ENCODE measurements at regions not wholly inside any gene's neighbourhood (a gene's known extent, or its start where the extent isn't known, plus 50 kb on each side); places are given as distances from the start of the nearest gene placed in this dataset.
"Not testable (repeated sequence)": the region's sequence is repeated elsewhere in the genome, so short reads cannot be mapped to it uniquely, and the experiment has no call there.

- not testable (repeated sequence) for H3K36me3 ChIP-seq (replicated peaks; ENCODE audit: insufficient read depth, low read length); H3K4me2 ChIP-seq (ENCODE audit: low read depth, low read length); H4K20me1 ChIP-seq (ENCODE audit: insufficient read depth, low read length); H3K9me3 ChIP-seq (replicated peaks; ENCODE audit: insufficient read depth, low read length); H3K9me2 ChIP-seq (replicated peaks; ENCODE audit: insufficient read depth, low read length); H2AFZ ChIP-seq (ENCODE audit: low read length); DNase-seq; H3K9ac ChIP-seq (ENCODE audit: low read length); H3K27me3 ChIP-seq (replicated peaks; ENCODE audit: insufficient read depth, low read length); H3K27ac ChIP-seq (ENCODE audit: low read length); H3F3A ChIP-seq (ENCODE audit: insufficient read depth, low read length); H3K4me1 ChIP-seq (ENCODE audit: low read length); H3K79me2 ChIP-seq (ENCODE audit: low read length); H3K4me3 ChIP-seq (ENCODE audit: low read length)
These were observed 116.1 kb downstream of the NPIPA7 start for GRCh38 chr16:16494998-16495397.

- H3F3A ChIP-seq (ENCODE audit: insufficient read depth, low read length); H3K9me2 ChIP-seq (replicated peaks; ENCODE audit: insufficient read depth, low read length); H3K4me1 ChIP-seq (ENCODE audit: low read length); H3K27me3 ChIP-seq (replicated peaks; ENCODE audit: insufficient read depth, low read length); H4K20me1 ChIP-seq (ENCODE audit: insufficient read depth, low read length); H2AFZ ChIP-seq (ENCODE audit: low read length); H3K4me3 ChIP-seq (ENCODE audit: low read length); DNase-seq; H3K79me2 ChIP-seq (ENCODE audit: low read length); H3K27ac ChIP-seq (ENCODE audit: low read length); H3K9me3 ChIP-seq (replicated peaks; ENCODE audit: insufficient read depth, low read length); H3K36me3 ChIP-seq (replicated peaks; ENCODE audit: insufficient read depth, low read length); H3K9ac ChIP-seq (ENCODE audit: low read length); H3K4me2 ChIP-seq (ENCODE audit: low read depth, low read length): not testable (repeated sequence)
These were observed 120.9 kb downstream of the NPIPA7 start for GRCh38 chr16:16499875-16500274.

- not testable (repeated sequence) for H3K79me2 ChIP-seq (ENCODE audit: low read length); H3K36me3 ChIP-seq (replicated peaks; ENCODE audit: insufficient read depth, low read length); H2AFZ ChIP-seq (ENCODE audit: low read length); H3K27ac ChIP-seq (ENCODE audit: low read length); H3K9ac ChIP-seq (ENCODE audit: low read length); H3K4me2 ChIP-seq (ENCODE audit: low read depth, low read length); H3K9me3 ChIP-seq (replicated peaks; ENCODE audit: insufficient read depth, low read length); H3K27me3 ChIP-seq (replicated peaks; ENCODE audit: insufficient read depth, low read length); DNase-seq; H3K4me1 ChIP-seq (ENCODE audit: low read length); H3F3A ChIP-seq (ENCODE audit: insufficient read depth, low read length); H4K20me1 ChIP-seq (ENCODE audit: insufficient read depth, low read length); H3K9me2 ChIP-seq (replicated peaks; ENCODE audit: insufficient read depth, low read length); H3K4me3 ChIP-seq (ENCODE audit: low read length)
These were observed 128.1 kb downstream of the NPIPA7 start for GRCh38 chr16:16507041-16507440.

- H3K4me2 ChIP-seq (ENCODE audit: low read depth, low read length); H3K9ac ChIP-seq (ENCODE audit: low read length); H3F3A ChIP-seq (ENCODE audit: insufficient read depth, low read length); H4K20me1 ChIP-seq (ENCODE audit: insufficient read depth, low read length); H3K27ac ChIP-seq (ENCODE audit: low read length); H3K27me3 ChIP-seq (replicated peaks; ENCODE audit: insufficient read depth, low read length); H3K9me2 ChIP-seq (replicated peaks; ENCODE audit: insufficient read depth, low read length); H3K4me3 ChIP-seq (ENCODE audit: low read length); DNase-seq; H3K9me3 ChIP-seq (replicated peaks; ENCODE audit: insufficient read depth, low read length); H3K36me3 ChIP-seq (replicated peaks; ENCODE audit: insufficient read depth, low read length); H3K4me1 ChIP-seq (ENCODE audit: low read length); H2AFZ ChIP-seq (ENCODE audit: low read length); H3K79me2 ChIP-seq (ENCODE audit: low read length): not testable (repeated sequence)
These were observed 129.4 kb downstream of the NPIPA7 start for GRCh38 chr16:16508344-16508743.

- H2AFZ ChIP-seq (ENCODE audit: low read length); H3F3A ChIP-seq (ENCODE audit: insufficient read depth, low read length); H3K4me1 ChIP-seq (ENCODE audit: low read length); H4K20me1 ChIP-seq (ENCODE audit: insufficient read depth, low read length); H3K4me2 ChIP-seq (ENCODE audit: low read depth, low read length); DNase-seq; H3K9me3 ChIP-seq (replicated peaks; ENCODE audit: insufficient read depth, low read length); H3K9ac ChIP-seq (ENCODE audit: low read length); H3K36me3 ChIP-seq (replicated peaks; ENCODE audit: insufficient read depth, low read length); H3K27me3 ChIP-seq (replicated peaks; ENCODE audit: insufficient read depth, low read length); H3K9me2 ChIP-seq (replicated peaks; ENCODE audit: insufficient read depth, low read length); H3K79me2 ChIP-seq (ENCODE audit: low read length); H3K27ac ChIP-seq (ENCODE audit: low read length); H3K4me3 ChIP-seq (ENCODE audit: low read length): not testable (repeated sequence)
These were observed 140.5 kb downstream of the NPIPA7 start for GRCh38 chr16:16519395-16519794.

- not testable (repeated sequence) for H3K9me2 ChIP-seq (replicated peaks; ENCODE audit: insufficient read depth, low read length); H2AFZ ChIP-seq (ENCODE audit: low read length); H3K27me3 ChIP-seq (replicated peaks; ENCODE audit: insufficient read depth, low read length); H3K36me3 ChIP-seq (replicated peaks; ENCODE audit: insufficient read depth, low read length); H3K9ac ChIP-seq (ENCODE audit: low read length); H3F3A ChIP-seq (ENCODE audit: insufficient read depth, low read length); H3K4me3 ChIP-seq (ENCODE audit: low read length); DNase-seq; H3K4me1 ChIP-seq (ENCODE audit: low read length); H3K79me2 ChIP-seq (ENCODE audit: low read length); H3K4me2 ChIP-seq (ENCODE audit: low read depth, low read length); H3K9me3 ChIP-seq (replicated peaks; ENCODE audit: insufficient read depth, low read length); H3K27ac ChIP-seq (ENCODE audit: low read length); H4K20me1 ChIP-seq (ENCODE audit: insufficient read depth, low read length)
These were observed 142.5 kb downstream of the NPIPA7 start for GRCh38 chr16:16521239-16522002.

- H3F3A ChIP-seq (ENCODE audit: insufficient read depth, low read length); H3K9me3 ChIP-seq (replicated peaks; ENCODE audit: insufficient read depth, low read length); H3K9me2 ChIP-seq (replicated peaks; ENCODE audit: insufficient read depth, low read length); H3K36me3 ChIP-seq (replicated peaks; ENCODE audit: insufficient read depth, low read length); DNase-seq; H4K20me1 ChIP-seq (ENCODE audit: insufficient read depth, low read length); H3K4me2 ChIP-seq (ENCODE audit: low read depth, low read length); H2AFZ ChIP-seq (ENCODE audit: low read length); H3K27ac ChIP-seq (ENCODE audit: low read length); H3K4me1 ChIP-seq (ENCODE audit: low read length); H3K27me3 ChIP-seq (replicated peaks; ENCODE audit: insufficient read depth, low read length); H3K9ac ChIP-seq (ENCODE audit: low read length); H3K79me2 ChIP-seq (ENCODE audit: low read length); H3K4me3 ChIP-seq (ENCODE audit: low read length): not testable (repeated sequence)
These were observed 148.1 kb downstream of the NPIPA7 start for GRCh38 chr16:16526998-16527397.

GRCh38 chr16:16530744-16531143 is 151.8 kb downstream of the NPIPA7 start:
- not testable (repeated sequence) for H3K27me3 ChIP-seq (replicated peaks; ENCODE audit: insufficient read depth, low read length); H3F3A ChIP-seq (ENCODE audit: insufficient read depth, low read length); H3K4me3 ChIP-seq (ENCODE audit: low read length); H3K79me2 ChIP-seq (ENCODE audit: low read length); H3K9me3 ChIP-seq (replicated peaks; ENCODE audit: insufficient read depth, low read length); H4K20me1 ChIP-seq (ENCODE audit: insufficient read depth, low read length); H3K9me2 ChIP-seq (replicated peaks; ENCODE audit: insufficient read depth, low read length); H3K4me2 ChIP-seq (ENCODE audit: low read depth, low read length); H2AFZ ChIP-seq (ENCODE audit: low read length); H3K9ac ChIP-seq (ENCODE audit: low read length); H3K4me1 ChIP-seq (ENCODE audit: low read length); DNase-seq; H3K27ac ChIP-seq (ENCODE audit: low read length); H3K36me3 ChIP-seq (replicated peaks; ENCODE audit: insufficient read depth, low read length)
